T-cell (primary cell): ENCODE measurements at regions not wholly inside any gene's neighbourhood (a gene's known extent, or its start where the extent isn't known, plus 50 kb on each side); places are given as distances from the start of the nearest gene placed in this dataset.

ENCODE experiments used
- ATAC-seq, 4 experiments: fragments of 200-7000 bp in 3 of 4; fragments of 150-1000 bp in 1 of 4; cut with Tn5 transposase; replicated peaks in 1 of 4; 1 replicate in 3 of 4; 2 replicates in 1 of 4; pipeline ENCODE4 v1.10.0; 2021; ENCODE audit warnings: moderate library complexity in 3 of 4, mild to moderate bottlenecking in 2 of 4, moderate number of reproducible peaks in 1 of 4
- CTCF ChIA-PET, 2 donors: fragments of 300-600 bp; sonication (Branson Sonifier 250); formaldehyde crosslinking; loops; one replicate each; lab custom pipeline; 2022; ENCODE audit warnings: antibody characterized with exemption in 2 of 2; lab: Charles Lee
- POLR2A ChIA-PET, 2 donors: fragments of 300-600 bp; sonication (Branson Sonifier 250); formaldehyde crosslinking; loops; one replicate each; lab custom pipeline; 2022; ENCODE audit warnings: antibody characterized with exemption in 2 of 2; lab: Charles Lee
- DNase-seq, 35 experiments: peaks; one replicate each; pipeline versions ENCODE4 v3.0.0 to v3.0.0-alpha.2; 2013 to 2023
- H3K27ac ChIP-seq: one replicate; pipeline ENCODE4 v1.5.1; 2013; ENCODE audit warnings: low read length
- H3K27me3 ChIP-seq, 2 experiments: replicated peaks in 1 of 2; 1 replicate in 1 of 2; 2 replicates in 1 of 2; pipeline versions ENCODE4 v1.6.1 to v1.7.0; 2013; ENCODE audit warnings: low read length in 1 of 2, mixed read lengths in 1 of 2; ENCODE audit not compliant: control insufficient read depth in 2 of 2, insufficient read depth in 2 of 2; ENCODE audit errors: extremely low read depth in 1 of 2
- H3K36me3 ChIP-seq, 2 donors: 1 replicate in 1 of 2; 2 replicates in 1 of 2; pipeline versions ENCODE4 v1.6.1 to v1.7.0; 2013; ENCODE audit warnings: low read length in 1 of 2; ENCODE audit not compliant: control insufficient read depth in 2 of 2, insufficient read depth in 1 of 2; ENCODE audit errors: extremely low read depth in 1 of 2
- H3K4me1 ChIP-seq, 2 experiments: 1 replicate in 1 of 2; 2 replicates in 1 of 2; pipeline versions ENCODE4 v1.6.1 to v1.7.0; 2013; ENCODE audit warnings: low read length in 2 of 2, mixed read lengths in 1 of 2; ENCODE audit not compliant: insufficient read depth in 2 of 2, control insufficient read depth in 1 of 2; ENCODE audit errors: extremely low read depth in 1 of 2
- H3K4me3 ChIP-seq, 2 donors: 1 replicate in 1 of 2; 2 replicates in 1 of 2; pipeline versions ENCODE4 v1.5.1 to v1.7.0; 2013; ENCODE audit warnings: mild to moderate bottlenecking in 2 of 2, low read length in 1 of 2, moderate library complexity in 1 of 2; ENCODE audit not compliant: control insufficient read depth in 1 of 2; ENCODE audit errors: extremely low read depth in 1 of 2
- H3K9me3 ChIP-seq: 2 replicates; pipeline ENCODE4 v1.7.0; 2013
- H3K27ac Mint-ChIP-seq, 2 donors: one replicate each; pipeline ENCODE4 v1.8.0; 2020 to 2021; ENCODE audit warnings: mild to moderate bottlenecking in 2 of 2, mixed read lengths in 2 of 2
- H3K27me3 Mint-ChIP-seq, 2 donors: one replicate each; pipeline ENCODE4 v1.8.0; 2021 to 2022; ENCODE audit warnings: mixed read lengths in 2 of 2
- H3K36me3 Mint-ChIP-seq: one replicate; pipeline ENCODE4 v1.8.0; 2021; ENCODE audit warnings: mixed read lengths
- H3K4me1 Mint-ChIP-seq, 3 donors: one replicate each; pipeline ENCODE4 v1.8.0; 2020 to 2022; ENCODE audit warnings: mixed read lengths in 3 of 3, mild to moderate bottlenecking in 1 of 3
- H3K4me3 Mint-ChIP-seq, 3 donors: one replicate each; pipeline ENCODE4 v1.8.0; 2020 to 2022; ENCODE audit warnings: mild to moderate bottlenecking in 3 of 3, mixed read lengths in 3 of 3, moderate library complexity in 3 of 3
- H3K9me3 Mint-ChIP-seq, 3 donors: one replicate each; pipeline ENCODE4 v1.8.0; 2020 to 2022; ENCODE audit warnings: mixed read lengths in 3 of 3
- WGBS: methylation state at CpG from one replicate; pipeline ENCODE4 v1.1.5; 2013; ENCODE audit warnings: missing lambda C conversion rate; ENCODE audit not compliant: insufficient coverage; 5-methylcytosine and 5-hydroxymethylcytosine counted together

DNA sequence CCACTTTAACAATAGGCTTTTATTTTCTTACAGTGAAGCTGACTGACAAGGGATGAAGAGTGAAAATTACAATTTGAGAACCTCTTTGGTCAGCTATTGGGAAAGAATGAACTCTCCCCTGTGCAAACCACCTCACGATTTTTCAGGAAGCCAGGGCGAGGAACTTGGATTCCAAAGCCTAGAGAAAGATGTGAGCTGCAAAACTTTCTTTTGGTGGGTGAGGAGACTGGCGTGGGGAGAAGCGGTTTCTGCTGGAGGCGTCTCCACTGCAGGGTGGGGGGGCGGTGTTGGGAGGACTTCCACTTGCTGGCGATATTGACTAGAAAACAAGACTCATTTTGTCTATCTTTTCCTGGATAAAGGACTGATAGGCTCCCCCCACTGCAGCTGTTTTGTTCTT is 59.3 kb upstream of the VRK1 start:
- DNase-seq (peak in 2 of 35 experiments; percentile 6 to 12), ATAC-seq (no peak)
- Mint-ChIP-seq H3K9me3 (no peaks in the 10 kb centered on the region), H3K27ac (no peak overlapping the region), H3K4me3 (no peak overlapping the region), H3K27me3 (peaks cover 63 to 74% of the 10 kb centered on the region in 2 donors), H3K4me1 (peaks cover 7 to 12% (median 10%) of the 10 kb centered on the region in 3 donors), H3K36me3 (no peaks in the 10 kb centered on the region)
- no peak overlapping the region for H3K27ac ChIP-seq
- H3K4me1 ChIP-seq: peaks cover 4 to 9% of the 10 kb centered on the region in 2 experiments
- 33% methylated on average over 3 of the region's 7 CpGs for WGBS
- no peak overlapping the region for H3K4me3 ChIP-seq
- POLR2A ChIA-PET: interaction anchor here in 1 of 2 donors (0.6 kb wide), 1 partner anchor 178 kb away, joined by 4 read pairs; no protein-coding TSS in a partner anchor
- CTCF ChIA-PET: interaction anchor here in 1 of 2 donors (0.9 kb wide), 1 partner anchor 171 kb away, joined by 3 read pairs; no protein-coding TSS in a partner anchor
- peaks cover 11 to 58% of the 10 kb centered on the region in 2 experiments for H3K27me3 ChIP-seq
- no peaks in the 10 kb centered on the region for H3K36me3 ChIP-seq
- H3K9me3 ChIP-seq: no peaks in the 10 kb centered on the region

DNA sequence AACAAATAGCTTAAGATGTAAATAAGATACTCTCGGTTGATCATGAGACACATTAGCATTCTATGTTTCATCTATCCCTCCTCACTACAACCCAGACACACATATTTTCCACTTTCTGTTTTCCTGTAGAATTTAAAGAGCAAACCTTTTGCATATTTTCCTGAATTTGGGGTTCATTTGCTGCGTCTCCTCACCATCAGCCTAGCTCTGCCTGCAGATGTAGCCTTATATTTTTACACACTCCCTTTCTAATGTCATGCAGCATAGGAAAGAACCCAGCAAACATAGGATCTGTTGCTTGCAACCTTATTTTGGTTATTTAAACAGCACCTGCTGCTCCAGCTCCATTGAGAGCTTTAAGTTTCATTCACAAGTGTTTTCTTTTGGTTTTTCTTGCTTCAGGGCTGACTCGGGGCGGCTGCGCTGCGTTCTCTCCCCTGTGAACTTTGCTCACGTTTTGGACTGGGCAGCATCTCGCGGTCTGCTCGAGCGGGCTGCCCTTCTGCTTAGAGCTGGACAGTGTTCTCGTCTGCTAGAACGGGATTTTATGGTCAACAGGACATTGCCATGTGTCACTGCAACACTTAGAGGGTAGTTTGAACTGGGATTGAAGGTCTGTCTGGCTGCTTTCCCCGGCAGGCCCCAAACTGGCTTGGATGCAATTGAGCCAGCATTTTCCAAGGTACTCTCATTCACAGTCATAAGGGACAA is 57.8 kb upstream of the VRK1 start:
- no peak overlapping the region for H3K27ac Mint-ChIP-seq
- no peak overlapping the region for H3K4me3 Mint-ChIP-seq
- H3K27me3 ChIP-seq: peaks cover 14 to 59% of the 10 kb centered on the region in 2 experiments
- H3K27me3 Mint-ChIP-seq: peaks cover 68 to 75% of the 10 kb centered on the region in 2 donors
- CTCF ChIA-PET: interaction anchor here in 1 of 2 donors (0.6 kb wide), 1 partner anchor 605 kb away, joined by 8 read pairs; no protein-coding TSS in a partner anchor
- H3K36me3 Mint-ChIP-seq: no peaks in the 10 kb centered on the region
- H3K4me1 ChIP-seq: peaks cover 4 to 9% of the 10 kb centered on the region in 2 experiments
- no peaks in the 10 kb centered on the region for H3K9me3 Mint-ChIP-seq
- peaks cover 7 to 12% (median 10%) of the 10 kb centered on the region in 3 donors for H3K4me1 Mint-ChIP-seq
- H3K9me3 ChIP-seq: no peaks in the 10 kb centered on the region
- H3K36me3 ChIP-seq: no peaks in the 10 kb centered on the region
- WGBS: 84% methylated on average over 13 of the region's 14 CpGs
- H3K27ac ChIP-seq: no peak overlapping the region
- ATAC-seq (no peak), DNase-seq (no peak)
- H3K4me3 ChIP-seq: no peak overlapping the region
- POLR2A ChIA-PET: no interaction called here

DNA sequence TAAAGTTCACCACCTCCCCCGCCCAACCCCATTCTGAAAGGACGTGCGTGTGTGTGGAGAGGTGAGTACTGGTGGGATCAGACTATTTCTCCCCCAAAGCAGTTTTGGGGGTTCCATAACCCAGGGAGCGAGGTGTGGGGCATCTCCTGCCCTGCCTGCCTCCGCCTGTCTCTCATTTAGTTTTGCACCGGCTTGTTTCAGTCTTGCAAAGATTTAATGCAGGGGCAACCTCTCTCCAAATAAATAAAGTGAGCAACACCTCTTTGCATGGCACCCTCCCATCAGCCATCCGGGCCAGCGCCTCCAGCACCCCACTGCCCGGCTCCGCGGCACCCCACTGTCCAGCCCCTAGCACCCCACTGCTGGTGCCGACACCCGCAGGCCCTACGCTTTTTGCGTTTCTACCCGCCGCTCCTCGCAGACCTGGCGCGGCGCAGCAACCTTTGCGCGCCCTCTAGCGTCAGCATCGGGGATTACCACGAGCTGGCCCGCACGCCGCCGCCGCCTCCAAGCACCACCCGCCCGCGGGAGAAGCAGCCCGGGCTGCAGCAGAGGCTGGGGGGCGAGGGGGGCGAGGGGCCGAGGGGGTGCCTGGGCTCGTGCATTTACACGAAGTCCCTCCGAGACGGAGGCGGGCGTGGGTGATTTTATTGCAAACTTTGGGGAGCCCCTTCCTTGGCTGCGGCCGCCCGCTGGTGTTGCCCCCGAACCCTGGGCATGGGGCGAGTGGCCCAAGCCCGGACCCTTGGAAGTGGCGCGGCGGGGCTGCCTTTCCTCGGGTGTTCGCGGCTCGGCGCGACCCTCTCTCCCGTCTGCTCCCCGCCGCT is 55.8 kb upstream of the VRK1 start:
- peak; percentile 90 to 96 (median 92) for ATAC-seq
- Mint-ChIP-seq H3K27me3 (peaks cover 75 to 79% of the 10 kb centered on the region in 2 donors), H3K36me3 (no peaks in the 10 kb centered on the region), H3K9me3 (no peaks in the 10 kb centered on the region), H3K4me1 (peaks cover 7 to 12% (median 10%) of the 10 kb centered on the region in 3 donors), H3K27ac (no peak overlapping the region), H3K4me3 (peak overlapping the region; percentile 63 to 74 (median 67))
- peak overlapping the region; percentile 37 to 77 for H3K4me3 ChIP-seq
- no peaks in the 10 kb centered on the region for H3K36me3 ChIP-seq
- H3K27ac ChIP-seq: no peak overlapping the region
- DNase-seq: peak; percentile 46 to 83 (median 69)
- peaks cover 4 to 9% of the 10 kb centered on the region in 2 experiments for H3K4me1 ChIP-seq
- no peaks in the 10 kb centered on the region for H3K9me3 ChIP-seq
- H3K27me3 ChIP-seq: peaks cover 16 to 56% of the 10 kb centered on the region in 2 experiments
- ChIA-PET CTCF (interaction anchor here (0.6 to 0.9 kb wide), 6 partner anchors 21 to 521 kb away, joined by 3 to 7 read pairs (median 4); no protein-coding TSS in a partner anchor), POLR2A (no interaction called here)
- WGBS: 10% methylated on average over 39 of the region's 62 CpGs

DNA sequence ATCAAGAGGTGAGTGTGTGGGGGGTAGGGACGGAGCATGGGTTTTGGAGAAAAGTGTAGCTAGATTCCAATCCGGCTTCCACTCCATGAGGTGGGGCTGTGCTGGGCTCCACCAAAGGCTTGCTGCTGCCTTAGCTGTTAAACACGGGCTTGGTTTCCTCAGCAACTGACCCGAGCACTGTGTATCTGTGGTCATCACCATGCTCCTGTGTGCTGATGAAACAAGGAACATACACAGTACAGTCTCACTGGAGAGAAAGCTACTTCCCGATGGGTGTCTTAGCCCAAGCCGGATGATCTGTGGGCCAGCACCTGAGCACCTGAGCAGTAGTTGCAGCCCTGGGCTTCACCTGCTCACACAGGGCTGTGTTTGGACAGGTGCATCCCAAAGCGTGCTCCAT is 52.9 kb upstream of the VRK1 start:
- no peaks in the 10 kb centered on the region for H3K9me3 Mint-ChIP-seq
- H3K27ac Mint-ChIP-seq: no peak overlapping the region
- Histone ChIP-seq H3K27me3 (peaks cover 8 to 50% of the 10 kb centered on the region in 2 experiments), H3K36me3 (no peaks in the 10 kb centered on the region), H3K27ac (no peak overlapping the region), H3K9me3 (no peaks in the 10 kb centered on the region), H3K4me3 (no peak overlapping the region), H3K4me1 (peaks cover 4 to 9% of the 10 kb centered on the region in 2 experiments)
- H3K27me3 Mint-ChIP-seq: peaks cover 60 to 72% of the 10 kb centered on the region in 2 donors
- ChIA-PET POLR2A (no interaction called here), CTCF (no interaction called here)
- H3K36me3 Mint-ChIP-seq: no peaks in the 10 kb centered on the region
- 77% methylated on average over 7 of the region's 7 CpGs for WGBS
- no peak overlapping the region for H3K4me3 Mint-ChIP-seq
- H3K4me1 Mint-ChIP-seq: peaks cover 7 to 10% (median 8%) of the 10 kb centered on the region in 3 donors
- ATAC-seq (no peak), DNase-seq (no peak)

DNA sequence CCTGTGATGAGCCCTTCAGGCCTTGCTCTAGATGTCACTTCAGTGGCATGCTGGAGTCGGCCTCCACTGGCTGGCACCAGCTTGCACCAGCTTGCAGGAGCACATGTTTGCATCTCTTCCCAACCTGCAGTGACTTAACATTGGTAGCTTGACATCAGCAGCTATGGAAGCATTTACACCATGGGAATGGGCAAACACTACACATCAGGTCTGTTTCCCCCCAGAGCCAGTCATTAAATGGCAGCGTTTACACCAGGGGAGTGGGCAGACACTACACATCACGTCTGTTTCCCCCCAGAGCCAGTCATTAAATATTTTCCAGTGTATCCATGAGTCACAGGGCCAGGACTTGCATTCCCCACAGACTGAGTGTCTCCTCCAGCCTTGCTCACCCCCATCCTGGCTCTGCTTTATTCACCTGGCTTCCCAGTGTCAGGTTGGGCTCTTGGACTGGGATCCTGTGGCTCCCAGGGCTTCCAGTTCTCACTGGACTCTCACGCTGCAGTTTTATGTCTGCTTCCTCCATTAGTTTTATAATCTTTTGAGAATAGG is 51.6 kb upstream of the VRK1 start:
- 78% methylated on average over 2 of the region's 4 CpGs for WGBS
- ChIA-PET CTCF (no interaction called here), POLR2A (no interaction called here)
- H3K27ac ChIP-seq: no peak overlapping the region
- no peaks in the 10 kb centered on the region for H3K9me3 ChIP-seq
- ATAC-seq: no peak
- H3K36me3 ChIP-seq: no peaks in the 10 kb centered on the region
- peaks cover 7 to 52% of the 10 kb centered on the region in 2 experiments for H3K27me3 ChIP-seq
- Mint-ChIP-seq H3K9me3 (no peaks in the 10 kb centered on the region), H3K36me3 (no peaks in the 10 kb centered on the region), H3K4me1 (peaks cover 7 to 10% (median 8%) of the 10 kb centered on the region in 3 donors), H3K27me3 (peaks cover 54 to 68% of the 10 kb centered on the region in 2 donors), H3K27ac (no peak overlapping the region), H3K4me3 (no peak overlapping the region)
- peaks cover 4 to 9% of the 10 kb centered on the region in 2 experiments for H3K4me1 ChIP-seq
- DNase-seq: no peak
- no peak overlapping the region for H3K4me3 ChIP-seq

DNA sequence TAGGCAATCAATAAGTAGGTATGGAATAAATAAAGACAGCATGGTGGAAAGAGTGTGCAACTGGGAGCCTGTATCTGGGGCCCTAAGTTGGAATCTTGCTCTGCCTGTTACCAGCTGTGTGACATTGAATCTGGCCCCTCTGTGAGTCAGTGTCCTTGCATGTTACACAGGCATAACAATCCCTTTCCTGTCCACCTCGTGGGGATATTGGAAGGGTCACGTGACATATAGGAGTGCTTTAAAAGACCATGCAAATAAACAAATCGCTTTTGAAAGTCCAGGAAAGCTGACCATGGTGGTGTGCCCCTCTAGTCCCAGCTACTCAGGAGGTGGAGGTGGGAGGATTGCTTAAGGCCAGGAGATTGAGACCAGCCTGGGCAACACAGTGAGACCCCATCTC is 51.1 kb upstream of the VRK1 start:
- WGBS: 75% methylated on average over 1 of the region's 3 CpGs

More for the DNA sequence above, 51.1 kb upstream of the VRK1 start:
- Mint-ChIP-seq H3K9me3 (no peaks in the 10 kb centered on the region), H3K27ac (no peak overlapping the region), H3K4me3 (no peak overlapping the region), H3K4me1 (peaks cover 2 to 10% (median 6%) of the 10 kb centered on the region in 3 donors), H3K27me3 (peaks cover 54 to 67% of the 10 kb centered on the region in 2 donors), H3K36me3 (no peaks in the 10 kb centered on the region)
- no peak overlapping the region for H3K4me3 ChIP-seq
- no peaks in the 10 kb centered on the region for H3K9me3 ChIP-seq
- H3K27ac ChIP-seq: no peak overlapping the region
- ChIA-PET POLR2A (no interaction called here), CTCF (no interaction called here)
- DNase-seq (no peak), ATAC-seq (no peak)
- H3K27me3 ChIP-seq: peaks cover 4 to 54% of the 10 kb centered on the region in 2 experiments
- H3K4me1 ChIP-seq: peaks cover 2 to 7% of the 10 kb centered on the region in 2 experiments
- H3K36me3 ChIP-seq: no peaks in the 10 kb centered on the region
